ENCODE measurements at regions not wholly inside any gene's neighbourhood (a gene's known extent, or its start where the extent isn't known, plus 50 kb on each side); places are given as distances from the start of the nearest gene placed in this dataset.

GRCh38 chr6:87968435-87969278 lies 79.0 kb upstream of the SPACA1 start:
- TF ChIP-seq CTCF (optimal IDR thresholded peaks at IDR 0.05 in 1 of 3, IDR thresholded peaks at IDR 0.05 in 1 of 3, conservative IDR thresholded peaks at IDR 0.05 in 1 of 3; ENCODE audit: extremely low read depth in 1 of 3, insufficient read depth in 2 of 3, low read length in 3 of 3) (no peak), EZH2 (IDR thresholded peaks at IDR 0.05; ENCODE audit: low read length) (no peak)
